ENCODE measurements at regions not wholly inside any gene's neighbourhood (a gene's known extent, or its start where the extent isn't known, plus 50 kb on each side); places are given as distances from the start of the nearest gene placed in this dataset.

DNA sequence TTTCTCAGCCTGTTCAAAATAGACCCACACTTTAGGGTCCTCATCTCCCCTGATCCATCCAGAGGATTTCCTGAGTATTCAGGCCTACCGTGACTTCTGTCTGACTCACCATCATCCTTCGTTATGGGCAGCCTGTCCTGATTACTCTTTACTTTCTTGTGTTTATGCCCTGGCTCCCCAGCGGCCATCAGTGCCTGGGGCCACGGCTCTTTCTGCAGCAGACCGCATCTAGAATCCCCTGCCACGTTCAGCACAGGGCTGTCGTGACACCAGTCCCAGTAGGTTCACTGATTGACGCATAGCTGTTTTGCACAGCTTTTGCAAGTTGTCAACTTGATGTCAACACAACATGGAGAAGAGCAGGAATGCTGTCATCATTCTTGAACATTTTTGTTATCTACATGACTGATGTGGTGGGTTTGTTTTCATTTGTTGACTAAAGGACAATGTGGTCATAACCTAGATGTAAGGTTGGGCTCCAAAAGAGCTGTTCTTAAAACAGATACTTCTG is 225.6 kb downstream of the HAUS1 start:
- intact Hi-C loops (cut with micrococcal nuclease), result loop anchor here (5.0 kb wide), 1 partner anchor 157 kb away; a partner anchor contains a TSS
- H3K79me2 ChIP-seq (ENCODE audit: insufficient read depth, low read length), result peaks cover 4% of the 10 kb centered on the region; the same call in 1 of the 2 replicates
- no peak overlapping the region for H3K4me2 ChIP-seq (ENCODE audit: low read length)
- BruUV-seq (replicated peaks), result no TSS peak
- no peaks in the 10 kb centered on the region for H3K9me2 ChIP-seq (ENCODE audit: insufficient read depth)
- no peak overlapping the region for H2AFZ ChIP-seq (ENCODE audit: low read depth, low read length, poor library complexity, severe bottlenecking)
- DNase-seq (ENCODE audit: low read depth, low spot score), result no peak
- no peak overlapping the region for H3K9ac ChIP-seq (ENCODE audit: low read length)
- no peaks in the 10 kb centered on the region for H4K20me1 ChIP-seq (ENCODE audit: insufficient read depth)
- H3K4me3 ChIP-seq (replicated peaks in 1 of 2; ENCODE audit: low read depth in 1 of 2, low read length in 2 of 2), result no peak overlapping the region
- H3K27me3 ChIP-seq (ENCODE audit: insufficient read depth, low read length), result no peaks in the 10 kb centered on the region
- no peak for ATAC-seq
- ChIA-PET RAD21 (ENCODE audit: low non-redundant PET in 1 of 2, low total read pairs in 2 of 2, uncharacterized antibody in 2 of 2, unreplicated experiment in 2 of 2) (no interaction called here), CTCF (no interaction called here), POLR2A (no interaction called here)
- H3K27ac ChIP-seq (ENCODE audit: low read depth, low read length), result no peak overlapping the region
- no peak for TF ChIP-seq CBX3 (IDR thresholded peaks at IDR 0.05; ENCODE audit: low read depth)
- TF ChIP-seq ZNF274 (IDR thresholded peaks at IDR 0.05; ENCODE audit: low read depth, low read length), result no peak
- no peak for TF ChIP-seq FOSL1 (IDR thresholded peaks at IDR 0.05; ENCODE audit: low read depth)
- no peaks in the 10 kb centered on the region for H3K36me3 ChIP-seq (ENCODE audit: control insufficient read depth in 1 of 2, insufficient read depth in 2 of 2, low read length in 2 of 2)
- H3K9me3 ChIP-seq (ENCODE audit: control insufficient read depth in 1 of 2, insufficient read depth in 1 of 2, low read depth in 1 of 2, low read length in 2 of 2), result no peaks in the 10 kb centered on the region
- H3K4me1 ChIP-seq (ENCODE audit: control insufficient read depth in 1 of 2, insufficient read depth in 2 of 2, low read length in 2 of 2), result peaks cover 4 to 12% of the 10 kb centered on the region in 2 experiments; a peak in 3 of 4 replicates

DNA sequence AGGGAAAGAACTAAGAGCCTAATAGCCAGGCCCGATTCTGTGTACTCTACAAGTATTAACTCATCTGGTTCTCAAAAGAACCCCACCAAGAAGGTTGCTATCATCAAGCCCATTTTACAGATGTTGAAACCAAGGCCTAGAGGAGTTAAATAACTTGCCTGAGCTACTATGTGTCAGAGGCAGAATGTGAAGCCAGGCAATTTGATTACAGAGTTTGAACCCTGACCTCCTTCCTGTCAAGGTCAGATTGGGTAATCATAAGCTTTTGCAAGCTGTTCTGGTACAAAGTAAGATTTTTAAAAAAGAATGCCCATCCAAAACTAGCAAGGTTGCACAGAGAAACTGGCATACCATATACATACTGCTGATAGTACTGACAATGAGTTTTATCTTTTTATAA is 227.1 kb downstream of the HAUS1 start:
- Histone ChIP-seq H3K36me3 (ENCODE audit: control insufficient read depth in 1 of 2, insufficient read depth in 2 of 2, low read length in 2 of 2) (no peaks in the 10 kb centered on the region), H2AFZ (ENCODE audit: low read depth, low read length, poor library complexity, severe bottlenecking) (no peak overlapping the region), H3K9ac (ENCODE audit: low read length) (no peak overlapping the region), H3K4me1 (ENCODE audit: control insufficient read depth in 1 of 2, insufficient read depth in 2 of 2, low read length in 2 of 2) (peaks cover 4 to 23% of the 10 kb centered on the region in 2 experiments; a peak in 3 of 4 replicates), H3K27me3 (ENCODE audit: insufficient read depth, low read length) (no peaks in the 10 kb centered on the region), H3K79me2 (ENCODE audit: insufficient read depth, low read length) (peaks cover 16% of the 10 kb centered on the region; the same call in 1 of the 2 replicates), H3K4me2 (ENCODE audit: low read length) (no peak overlapping the region), H3K9me2 (ENCODE audit: insufficient read depth) (no peaks in the 10 kb centered on the region), H3K9me3 (ENCODE audit: control insufficient read depth in 1 of 2, insufficient read depth in 1 of 2, low read depth in 1 of 2, low read length in 2 of 2) (no peaks in the 10 kb centered on the region), H4K20me1 (ENCODE audit: insufficient read depth) (no peaks in the 10 kb centered on the region; the same call in 1 of the 2 replicates), H3K4me3 (replicated peaks in 1 of 2; ENCODE audit: low read depth in 1 of 2, low read length in 2 of 2) (no peak overlapping the region), H3K27ac (ENCODE audit: low read depth, low read length) (no peak overlapping the region)
- CTCF ChIA-PET, result no interaction called here
- ATAC-seq (no peak), DNase-seq (ENCODE audit: low read depth, low spot score) (no peak)
- TF ChIP-seq ELF1 (IDR thresholded peaks at IDR 0.05; ENCODE audit: borderline replicate concordance, low read depth), result no peak
- TF ChIP-seq, protein P1, sequence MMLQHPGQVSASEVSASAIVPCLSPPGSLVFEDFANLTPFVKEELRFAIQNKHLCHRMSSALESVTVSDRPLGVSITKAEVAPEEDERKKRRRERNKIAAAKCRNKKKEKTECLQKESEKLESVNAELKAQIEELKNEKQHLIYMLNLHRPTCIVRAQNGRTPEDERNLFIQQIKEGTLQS (IDR thresholded peaks at IDR 0.05), result no peak
- POLR2A ChIA-PET, result no interaction called here
- intact Hi-C loops (cut with micrococcal nuclease), result loop anchor here (5.0 kb wide), 1 partner anchor 159 kb away; a partner anchor contains a TSS
- RAD21 ChIA-PET (ENCODE audit: low non-redundant PET in 1 of 2, low total read pairs in 2 of 2, uncharacterized antibody in 2 of 2, unreplicated experiment in 2 of 2), result no interaction called here
- no TSS peak for BruUV-seq (replicated peaks)

Measured in HCT116 (cell line).